ENCODE measurements at regions not wholly inside any gene's neighbourhood (a gene's known extent, or its start where the extent isn't known, plus 50 kb on each side); places are given as distances from the start of the nearest gene placed in this dataset.

DNA sequence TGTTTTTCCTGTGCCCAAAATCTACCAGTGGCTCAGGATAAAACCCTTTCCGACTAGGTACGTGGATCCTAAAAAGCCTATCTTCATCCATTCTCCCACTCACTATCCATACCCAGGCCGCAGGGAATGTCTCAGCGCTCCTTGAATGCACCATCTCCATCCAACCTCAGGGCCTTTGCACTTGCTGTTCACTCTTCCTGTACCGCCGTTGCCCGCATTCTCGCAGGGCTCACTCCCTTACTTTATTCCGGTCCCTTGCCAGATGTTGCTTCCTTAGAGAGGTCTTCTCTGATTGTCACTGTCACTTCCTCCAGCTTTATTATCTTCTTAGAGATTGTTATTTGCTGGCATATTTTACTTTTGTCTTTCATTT, 93.3 kb upstream of the ZNF536 start:
- Histone ChIP-seq H3K36me3 (ENCODE audit: control insufficient read depth in 2 of 2, insufficient read depth in 2 of 2, low read length in 2 of 2) (no peaks in the 10 kb centered on the region), H3K9me3 (ENCODE audit: control insufficient read depth in 2 of 2, low read length in 2 of 2) (no peaks in the 10 kb centered on the region), H3K27ac (ENCODE audit: low read depth in 2 of 2, low read length in 2 of 2) (no peak overlapping the region), H3K4me3 (ENCODE audit: low read length in 2 of 2) (no peak overlapping the region), H3K9ac (ENCODE audit: low read depth in 1 of 2, low read length in 2 of 2) (no peak overlapping the region), H3K4me1 (ENCODE audit: control insufficient read depth in 2 of 2, insufficient read depth in 2 of 2, low read length in 2 of 2) (no peaks in the 10 kb centered on the region), H3K27me3 (ENCODE audit: control insufficient read depth in 2 of 2, insufficient read depth in 2 of 2, low read length in 2 of 2) (no peaks in the 10 kb centered on the region)

DNA sequence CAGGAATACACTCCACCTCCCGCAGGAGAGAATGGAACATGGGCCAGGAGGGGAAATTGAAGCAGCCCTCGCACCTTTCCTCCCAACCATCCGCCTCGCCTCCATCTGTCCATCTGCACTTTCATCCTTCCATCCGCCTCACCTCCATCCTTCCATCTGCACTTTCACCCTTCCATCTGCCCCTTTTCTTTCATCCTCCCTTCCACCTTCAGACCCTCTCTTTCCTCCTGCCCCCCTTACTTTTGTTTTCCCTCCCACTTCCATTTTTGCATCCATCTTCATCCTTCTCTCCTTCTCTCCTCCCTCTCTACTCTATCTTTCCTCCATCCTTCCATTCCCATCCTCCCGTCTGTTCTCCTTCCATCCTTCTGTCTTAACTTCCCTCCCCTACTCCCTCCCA, 92.2 kb upstream of the ZNF536 start:
- Histone ChIP-seq H3K27me3 (ENCODE audit: control insufficient read depth in 2 of 2, insufficient read depth in 2 of 2, low read length in 2 of 2) (no peaks in the 10 kb centered on the region), H3K4me1 (ENCODE audit: control insufficient read depth in 2 of 2, insufficient read depth in 2 of 2, low read length in 2 of 2) (no peaks in the 10 kb centered on the region), H3K9me3 (ENCODE audit: control insufficient read depth in 2 of 2, low read length in 2 of 2) (no peaks in the 10 kb centered on the region), H3K27ac (ENCODE audit: low read depth in 2 of 2, low read length in 2 of 2) (no peak overlapping the region), H3K4me3 (ENCODE audit: low read length in 2 of 2) (no peak overlapping the region), H3K9ac (ENCODE audit: low read depth in 1 of 2, low read length in 2 of 2) (no peak overlapping the region), H3K36me3 (ENCODE audit: control insufficient read depth in 2 of 2, insufficient read depth in 2 of 2, low read length in 2 of 2) (no peaks in the 10 kb centered on the region)

DNA sequence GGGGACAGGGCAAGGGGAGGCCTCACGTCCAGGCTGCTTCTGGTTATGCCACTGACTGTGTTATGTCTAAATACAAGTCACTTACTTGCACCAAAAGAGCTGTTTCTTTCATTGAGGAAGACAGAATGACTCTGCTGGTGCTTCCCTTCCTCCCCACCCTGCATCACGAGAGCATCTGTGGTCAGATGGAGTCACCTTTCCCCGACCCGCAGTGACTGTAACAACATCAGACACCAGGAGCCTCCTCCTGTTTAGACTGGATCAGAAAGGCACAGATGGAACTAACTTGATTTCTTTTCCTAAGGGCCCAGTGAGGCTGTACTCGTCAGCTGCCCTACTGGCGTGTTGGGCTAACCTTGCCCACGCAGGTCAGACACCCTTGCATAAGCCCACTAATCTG, 90.3 kb upstream of the ZNF536 start:
- H3K4me3 ChIP-seq (ENCODE audit: low read length in 2 of 2) = no peak overlapping the region
- H3K27ac ChIP-seq (ENCODE audit: low read depth in 2 of 2, low read length in 2 of 2) = no peak overlapping the region
- no peaks in the 10 kb centered on the region for H3K9me3 ChIP-seq (ENCODE audit: control insufficient read depth in 2 of 2, low read length in 2 of 2)
- H3K9ac ChIP-seq (ENCODE audit: low read depth in 1 of 2, low read length in 2 of 2) = no peak overlapping the region
- H3K4me1 ChIP-seq (ENCODE audit: control insufficient read depth in 2 of 2, insufficient read depth in 2 of 2, low read length in 2 of 2) = no peaks in the 10 kb centered on the region
- no peaks in the 10 kb centered on the region for H3K36me3 ChIP-seq (ENCODE audit: control insufficient read depth in 2 of 2, insufficient read depth in 2 of 2, low read length in 2 of 2)
- no peaks in the 10 kb centered on the region for H3K27me3 ChIP-seq (ENCODE audit: control insufficient read depth in 2 of 2, insufficient read depth in 2 of 2, low read length in 2 of 2)

DNA sequence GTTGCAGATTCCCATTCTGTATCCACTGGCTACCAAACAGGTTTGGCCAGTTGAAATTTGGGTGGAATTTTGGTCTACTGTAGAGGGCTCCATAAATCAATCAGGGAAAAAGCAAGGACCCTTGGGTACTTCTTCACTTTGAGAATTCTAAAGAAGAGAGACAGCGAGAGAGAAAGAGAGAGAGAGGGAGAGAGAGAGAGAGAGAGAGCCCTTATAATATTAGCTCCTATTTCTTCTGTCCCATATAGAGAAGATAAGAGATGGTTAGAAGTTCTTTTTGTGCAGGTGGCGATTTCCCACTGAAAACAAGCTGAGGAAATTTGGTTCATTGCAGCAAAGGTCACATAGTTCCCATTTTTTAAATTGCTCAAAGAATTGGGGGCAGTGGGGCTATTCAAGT, 88.6 kb upstream of the ZNF536 start:
- Histone ChIP-seq H3K36me3 (ENCODE audit: control insufficient read depth in 2 of 2, insufficient read depth in 2 of 2, low read length in 2 of 2) (no peaks in the 10 kb centered on the region), H3K4me3 (ENCODE audit: low read length in 2 of 2) (no peak overlapping the region), H3K27me3 (ENCODE audit: control insufficient read depth in 2 of 2, insufficient read depth in 2 of 2, low read length in 2 of 2) (no peaks in the 10 kb centered on the region), H3K9ac (ENCODE audit: low read depth in 1 of 2, low read length in 2 of 2) (no peak overlapping the region), H3K27ac (ENCODE audit: low read depth in 2 of 2, low read length in 2 of 2) (no peak overlapping the region), H3K9me3 (ENCODE audit: control insufficient read depth in 2 of 2, low read length in 2 of 2) (no peaks in the 10 kb centered on the region), H3K4me1 (ENCODE audit: control insufficient read depth in 2 of 2, insufficient read depth in 2 of 2, low read length in 2 of 2) (no peaks in the 10 kb centered on the region)

DNA sequence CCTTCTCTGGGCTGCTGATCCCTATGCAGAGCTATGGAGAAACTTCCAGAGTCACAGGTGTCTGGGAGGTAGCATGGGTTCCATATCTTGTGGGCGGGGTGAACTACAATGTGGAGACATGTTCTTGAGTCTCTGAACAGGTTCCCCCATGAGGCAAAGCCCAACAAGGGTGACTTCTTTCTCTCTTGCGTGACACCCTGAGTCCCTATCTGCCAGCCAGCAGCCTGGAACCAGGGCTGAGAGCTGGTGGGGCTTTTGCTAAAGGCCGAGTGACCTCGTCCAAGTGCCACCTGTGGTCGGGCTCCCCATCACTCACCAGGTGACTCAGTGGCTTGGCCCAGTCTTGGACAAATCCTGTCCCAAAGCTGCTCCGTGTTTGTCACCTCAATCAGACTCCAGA, 88.0 kb upstream of the ZNF536 start:
- Histone ChIP-seq H3K9me3 (ENCODE audit: control insufficient read depth in 2 of 2, low read length in 2 of 2) (no peaks in the 10 kb centered on the region), H3K36me3 (ENCODE audit: control insufficient read depth in 2 of 2, insufficient read depth in 2 of 2, low read length in 2 of 2) (no peaks in the 10 kb centered on the region), H3K4me1 (ENCODE audit: control insufficient read depth in 2 of 2, insufficient read depth in 2 of 2, low read length in 2 of 2) (no peaks in the 10 kb centered on the region), H3K9ac (ENCODE audit: low read depth in 1 of 2, low read length in 2 of 2) (no peak overlapping the region), H3K27me3 (ENCODE audit: control insufficient read depth in 2 of 2, insufficient read depth in 2 of 2, low read length in 2 of 2) (no peaks in the 10 kb centered on the region), H3K4me3 (ENCODE audit: low read length in 2 of 2) (no peak overlapping the region), H3K27ac (ENCODE audit: low read depth in 2 of 2, low read length in 2 of 2) (no peak overlapping the region)

DNA sequence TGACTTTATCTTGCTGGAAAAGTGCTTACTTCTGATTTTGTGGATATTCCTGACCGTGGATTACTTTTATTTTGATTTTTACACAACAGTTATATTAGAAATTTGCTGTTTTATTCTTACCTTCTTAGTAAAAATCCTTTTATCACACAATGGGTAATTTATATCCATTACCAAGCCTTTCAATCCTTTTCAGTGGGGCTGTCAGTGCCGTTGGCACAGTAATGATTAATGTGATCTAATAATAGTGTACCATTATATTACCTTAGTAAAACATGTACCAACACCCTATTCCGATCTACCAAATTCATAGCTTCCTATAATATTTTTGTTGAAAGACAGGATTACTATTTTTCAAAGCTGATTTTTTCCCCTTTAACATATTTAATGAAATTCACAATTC, 87.3 kb upstream of the ZNF536 start:
- H3K4me1 ChIP-seq (ENCODE audit: control insufficient read depth in 2 of 2, insufficient read depth in 2 of 2, low read length in 2 of 2) = no peaks in the 10 kb centered on the region
- no peaks in the 10 kb centered on the region for H3K36me3 ChIP-seq (ENCODE audit: control insufficient read depth in 2 of 2, insufficient read depth in 2 of 2, low read length in 2 of 2)
- no peak overlapping the region for H3K27ac ChIP-seq (ENCODE audit: low read depth in 2 of 2, low read length in 2 of 2)
- no peaks in the 10 kb centered on the region for H3K9me3 ChIP-seq (ENCODE audit: control insufficient read depth in 2 of 2, low read length in 2 of 2)
- H3K27me3 ChIP-seq (ENCODE audit: control insufficient read depth in 2 of 2, insufficient read depth in 2 of 2, low read length in 2 of 2) = no peaks in the 10 kb centered on the region
- H3K4me3 ChIP-seq (ENCODE audit: low read length in 2 of 2) = no peak overlapping the region
- no peak overlapping the region for H3K9ac ChIP-seq (ENCODE audit: low read depth in 1 of 2, low read length in 2 of 2)

DNA sequence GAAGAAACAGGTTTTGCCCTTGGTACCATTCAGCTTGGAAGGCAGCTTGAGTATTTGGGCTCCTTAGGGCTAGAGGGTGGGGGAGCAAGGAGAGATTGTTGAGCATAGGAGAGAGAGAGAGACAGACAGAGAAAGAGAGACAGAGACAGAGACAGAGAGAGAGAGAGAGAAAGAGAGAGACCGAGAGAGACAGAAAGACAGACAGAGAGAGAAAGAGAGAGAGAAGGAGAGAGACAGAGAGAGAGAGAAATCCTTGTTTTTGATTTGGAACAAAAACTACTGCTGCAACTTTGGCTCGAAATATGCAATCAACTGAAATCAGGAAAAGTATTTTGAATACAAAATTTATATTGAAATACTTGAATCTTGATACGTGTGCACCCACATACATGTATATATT, 85.8 kb upstream of the ZNF536 start:
- Histone ChIP-seq H3K36me3 (ENCODE audit: control insufficient read depth in 2 of 2, insufficient read depth in 2 of 2, low read length in 2 of 2) (no peaks in the 10 kb centered on the region), H3K27me3 (ENCODE audit: control insufficient read depth in 2 of 2, insufficient read depth in 2 of 2, low read length in 2 of 2) (no peaks in the 10 kb centered on the region), H3K4me3 (ENCODE audit: low read length in 2 of 2) (no peak overlapping the region), H3K27ac (ENCODE audit: low read depth in 2 of 2, low read length in 2 of 2) (no peak overlapping the region), H3K4me1 (ENCODE audit: control insufficient read depth in 2 of 2, insufficient read depth in 2 of 2, low read length in 2 of 2) (no peaks in the 10 kb centered on the region), H3K9me3 (ENCODE audit: control insufficient read depth in 2 of 2, low read length in 2 of 2) (no peaks in the 10 kb centered on the region), H3K9ac (ENCODE audit: low read depth in 1 of 2, low read length in 2 of 2) (no peak overlapping the region)

DNA sequence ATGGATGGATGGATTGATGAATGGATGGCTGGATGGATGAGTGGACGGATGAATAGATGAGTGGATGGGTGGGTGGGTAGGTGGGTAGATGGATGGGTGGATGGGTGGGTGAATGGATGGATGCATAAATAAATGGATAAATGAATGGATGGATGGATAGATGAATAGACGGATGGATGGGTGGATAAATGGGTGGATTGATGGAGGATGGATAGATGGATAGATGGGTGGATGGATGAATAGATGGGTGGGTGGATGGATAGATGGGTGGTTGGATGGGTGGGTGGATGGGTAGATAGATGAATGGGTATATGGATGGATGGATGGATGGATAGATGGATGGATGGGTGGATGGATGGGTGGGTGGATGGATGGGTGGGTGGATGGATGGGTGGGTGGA, 84.9 kb upstream of the ZNF536 start:
- Histone ChIP-seq H3K36me3 (ENCODE audit: control insufficient read depth in 2 of 2, insufficient read depth in 2 of 2, low read length in 2 of 2) (no peaks in the 10 kb centered on the region), H3K4me3 (ENCODE audit: low read length in 2 of 2) (no peak overlapping the region), H3K27me3 (ENCODE audit: control insufficient read depth in 2 of 2, insufficient read depth in 2 of 2, low read length in 2 of 2) (no peaks in the 10 kb centered on the region), H3K9ac (ENCODE audit: low read depth in 1 of 2, low read length in 2 of 2) (no peak overlapping the region), H3K9me3 (ENCODE audit: control insufficient read depth in 2 of 2, low read length in 2 of 2) (no peaks in the 10 kb centered on the region), H3K4me1 (ENCODE audit: control insufficient read depth in 2 of 2, insufficient read depth in 2 of 2, low read length in 2 of 2) (no peaks in the 10 kb centered on the region), H3K27ac (ENCODE audit: low read depth in 2 of 2, low read length in 2 of 2) (no peak overlapping the region)

DNA sequence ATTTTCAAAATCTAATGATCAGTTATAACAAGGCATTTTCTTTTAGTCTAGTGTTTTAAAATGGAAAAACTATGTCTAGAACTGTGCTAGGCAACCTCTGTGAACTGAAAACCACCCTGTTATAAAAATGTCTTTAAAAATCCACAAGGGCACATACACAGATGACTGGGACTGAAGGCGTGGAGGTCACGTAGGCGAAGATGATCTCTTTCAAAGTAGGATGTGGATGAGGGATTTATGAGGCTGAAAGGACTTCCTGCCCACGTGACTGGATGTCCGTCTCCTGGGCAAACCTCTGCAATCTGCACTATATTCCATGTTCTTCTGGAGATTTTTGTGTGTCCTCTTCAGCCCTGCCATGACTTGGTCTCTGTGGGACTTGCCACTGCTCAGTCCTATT, 84.2 kb upstream of the ZNF536 start:
- Histone ChIP-seq H3K27ac (ENCODE audit: low read depth in 2 of 2, low read length in 2 of 2) (no peak overlapping the region), H3K4me3 (ENCODE audit: low read length in 2 of 2) (no peak overlapping the region), H3K27me3 (ENCODE audit: control insufficient read depth in 2 of 2, insufficient read depth in 2 of 2, low read length in 2 of 2) (no peaks in the 10 kb centered on the region), H3K4me1 (ENCODE audit: control insufficient read depth in 2 of 2, insufficient read depth in 2 of 2, low read length in 2 of 2) (no peaks in the 10 kb centered on the region), H3K9me3 (ENCODE audit: control insufficient read depth in 2 of 2, low read length in 2 of 2) (no peaks in the 10 kb centered on the region), H3K36me3 (ENCODE audit: control insufficient read depth in 2 of 2, insufficient read depth in 2 of 2, low read length in 2 of 2) (no peaks in the 10 kb centered on the region), H3K9ac (ENCODE audit: low read depth in 1 of 2, low read length in 2 of 2) (no peak overlapping the region)

DNA sequence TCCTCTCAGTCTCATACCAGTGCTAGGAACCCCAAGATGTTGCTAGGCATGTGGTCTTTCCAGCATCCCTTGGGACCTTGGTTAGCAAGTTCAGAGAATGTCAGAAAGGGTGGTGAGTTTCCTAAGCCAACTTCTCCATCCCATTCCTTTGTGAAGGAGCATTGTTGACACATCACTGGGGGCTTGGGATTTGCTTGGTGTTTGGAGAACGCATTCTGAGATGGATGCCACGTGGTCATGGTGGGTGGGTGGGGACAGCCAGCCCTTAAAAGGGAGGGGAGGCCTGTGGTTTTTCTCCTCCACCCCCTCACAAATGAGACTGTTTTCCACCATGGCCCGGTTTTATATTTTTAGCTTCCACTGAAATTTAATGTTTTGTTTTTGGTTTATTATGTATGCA, 83.3 kb upstream of the ZNF536 start:
- Histone ChIP-seq H3K36me3 (ENCODE audit: control insufficient read depth in 2 of 2, insufficient read depth in 2 of 2, low read length in 2 of 2) (no peaks in the 10 kb centered on the region), H3K9ac (ENCODE audit: low read depth in 1 of 2, low read length in 2 of 2) (no peak overlapping the region), H3K27ac (ENCODE audit: low read depth in 2 of 2, low read length in 2 of 2) (no peak overlapping the region), H3K27me3 (ENCODE audit: control insufficient read depth in 2 of 2, insufficient read depth in 2 of 2, low read length in 2 of 2) (no peaks in the 10 kb centered on the region), H3K4me3 (ENCODE audit: low read length in 2 of 2) (no peak overlapping the region), H3K4me1 (ENCODE audit: control insufficient read depth in 2 of 2, insufficient read depth in 2 of 2, low read length in 2 of 2) (no peaks in the 10 kb centered on the region), H3K9me3 (ENCODE audit: control insufficient read depth in 2 of 2, low read length in 2 of 2) (no peaks in the 10 kb centered on the region)

DNA sequence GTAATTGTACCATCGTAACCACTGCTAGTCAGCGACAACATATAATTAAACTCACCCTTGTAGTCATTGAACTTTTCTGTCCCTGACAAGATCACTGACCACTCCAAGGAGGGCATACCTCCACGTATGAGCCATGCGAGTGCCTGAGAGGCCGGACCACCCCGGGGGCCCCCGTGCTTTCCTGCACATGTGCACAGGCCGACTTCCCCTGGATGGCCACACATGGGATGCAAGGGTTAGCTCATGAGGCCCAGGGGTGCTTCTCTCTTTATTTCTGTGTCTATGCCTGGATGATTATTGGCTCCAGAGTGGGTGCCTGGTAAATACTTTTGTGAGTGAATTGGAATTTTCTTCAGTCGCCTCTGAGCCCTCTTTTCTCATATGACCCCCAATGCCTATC, 82.8 kb upstream of the ZNF536 start:
- no peaks in the 10 kb centered on the region for H3K27me3 ChIP-seq (ENCODE audit: control insufficient read depth in 2 of 2, insufficient read depth in 2 of 2, low read length in 2 of 2)

More for the DNA sequence above, 82.8 kb upstream of the ZNF536 start:
- Histone ChIP-seq H3K4me3 (ENCODE audit: low read length in 2 of 2) (no peak overlapping the region), H3K9ac (ENCODE audit: low read depth in 1 of 2, low read length in 2 of 2) (no peak overlapping the region), H3K4me1 (ENCODE audit: control insufficient read depth in 2 of 2, insufficient read depth in 2 of 2, low read length in 2 of 2) (no peaks in the 10 kb centered on the region), H3K36me3 (ENCODE audit: control insufficient read depth in 2 of 2, insufficient read depth in 2 of 2, low read length in 2 of 2) (no peaks in the 10 kb centered on the region), H3K9me3 (ENCODE audit: control insufficient read depth in 2 of 2, low read length in 2 of 2) (no peaks in the 10 kb centered on the region), H3K27ac (ENCODE audit: low read depth in 2 of 2, low read length in 2 of 2) (no peak overlapping the region)
